Astrocyte of the cerebellum (primary cell): ENCODE measurements at regions not wholly inside any gene's neighbourhood (a gene's known extent, or its start where the extent isn't known, plus 50 kb on each side); places are given as distances from the start of the nearest gene placed in this dataset.

Experiments
- DNase-seq: peaks from one replicate; pipeline ENCODE4 v3.0.0-alpha.2; 2011; ENCODE audit warnings: low read depth
- H3K4me3 ChIP-seq: 2 replicates; pipeline ENCODE4 v1.5.1; 2011; ENCODE audit warnings: mild to moderate bottlenecking, low read depth, low read length, moderate library complexity
- in situ Hi-C: cut with HindIII; loops from 2 replicates; pipeline ENCODE4 v1.10.0; 2017; ENCODE audit warnings: low sequenced_read_pairs
- TF ChIP-seq, protein P1 (sequence below): IDR thresholded peaks from 2 replicates; pipeline ENCODE4 v1.5.1; 2012; ENCODE audit warnings: low read length, low read depth, moderate library complexity, mild to moderate bottlenecking; ENCODE audit errors: missing control alignments

DNA sequence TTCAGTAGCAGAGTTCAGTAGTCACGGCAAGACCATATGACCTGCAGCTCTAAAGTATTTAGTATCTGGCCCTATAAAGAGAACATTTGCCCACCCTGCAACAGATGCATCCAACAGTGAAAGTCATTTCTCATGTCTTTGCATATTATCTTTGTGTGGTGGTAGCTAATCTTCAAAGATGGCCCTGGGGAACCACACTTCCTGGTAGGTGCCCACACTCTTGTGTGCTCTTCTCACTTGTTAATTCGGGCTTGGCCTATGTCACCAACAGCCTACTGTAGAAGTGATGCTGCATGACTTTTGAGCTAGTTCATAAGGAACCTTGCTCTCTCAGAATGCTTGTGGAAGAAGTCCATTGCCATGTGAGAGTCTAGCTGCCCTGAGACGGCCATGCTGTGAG is 85.6 kb downstream of the MAP1LC3B2 start:
- H3K4me3 ChIP-seq = no peak overlapping the region
- TF ChIP-seq, protein P1, sequence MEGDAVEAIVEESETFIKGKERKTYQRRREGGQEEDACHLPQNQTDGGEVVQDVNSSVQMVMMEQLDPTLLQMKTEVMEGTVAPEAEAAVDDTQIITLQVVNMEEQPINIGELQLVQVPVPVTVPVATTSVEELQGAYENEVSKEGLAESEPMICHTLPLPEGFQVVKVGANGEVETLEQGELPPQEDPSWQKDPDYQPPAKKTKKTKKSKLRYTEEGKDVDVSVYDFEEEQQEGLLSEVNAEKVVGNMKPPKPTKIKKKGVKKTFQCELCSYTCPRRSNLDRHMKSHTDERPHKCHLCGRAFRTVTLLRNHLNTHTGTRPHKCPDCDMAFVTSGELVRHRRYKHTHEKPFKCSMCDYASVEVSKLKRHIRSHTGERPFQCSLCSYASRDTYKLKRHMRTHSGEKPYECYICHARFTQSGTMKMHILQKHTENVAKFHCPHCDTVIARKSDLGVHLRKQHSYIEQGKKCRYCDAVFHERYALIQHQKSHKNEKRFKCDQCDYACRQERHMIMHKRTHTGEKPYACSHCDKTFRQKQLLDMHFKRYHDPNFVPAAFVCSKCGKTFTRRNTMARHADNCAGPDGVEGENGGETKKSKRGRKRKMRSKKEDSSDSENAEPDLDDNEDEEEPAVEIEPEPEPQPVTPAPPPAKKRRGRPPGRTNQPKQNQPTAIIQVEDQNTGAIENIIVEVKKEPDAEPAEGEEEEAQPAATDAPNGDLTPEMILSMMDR = no peak
- in situ Hi-C loops = no loop called here
- no peak for DNase-seq

DNA sequence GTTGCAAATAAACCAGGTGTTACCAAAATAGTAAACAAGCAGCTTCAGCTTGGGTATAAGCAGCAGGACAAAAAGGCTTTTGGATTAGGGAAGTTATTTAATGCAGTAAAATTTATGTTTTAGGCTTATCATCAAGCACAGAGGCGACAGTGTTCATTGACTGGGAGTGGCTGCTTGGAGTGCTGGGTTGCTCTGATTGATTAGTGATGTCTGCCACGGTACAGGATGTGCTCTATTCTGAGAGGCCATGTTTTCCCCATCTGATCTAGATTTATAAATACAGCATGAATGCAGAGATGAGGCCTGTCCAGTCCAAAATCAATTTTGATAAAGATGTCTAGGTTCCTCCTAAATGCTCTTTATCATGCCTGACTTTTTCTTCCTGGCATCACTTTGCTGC is 83.5 kb downstream of the MAP1LC3B2 start:
- in situ Hi-C loops = no loop called here
- TF ChIP-seq, protein P1 = no peak
- no peak overlapping the region for H3K4me3 ChIP-seq
- no peak for DNase-seq

DNA sequence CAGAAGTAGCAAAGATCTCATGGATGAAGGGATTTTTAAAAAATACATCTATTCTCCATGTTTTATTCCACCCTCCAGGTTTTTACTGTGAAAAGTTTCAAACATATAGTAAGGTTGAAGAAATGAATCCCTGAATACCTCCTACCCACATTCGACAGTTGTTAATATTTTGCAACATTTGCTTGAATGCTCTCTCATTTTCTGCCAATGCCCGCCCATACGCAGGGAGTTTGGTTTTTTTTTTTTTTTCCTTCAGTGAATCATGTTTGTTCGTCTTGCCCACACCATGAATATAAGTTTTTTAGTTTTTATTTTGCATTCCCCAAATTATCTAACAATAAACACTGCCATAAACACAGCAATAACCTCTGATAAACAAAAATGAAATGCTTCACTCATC is 82.9 kb downstream of the MAP1LC3B2 start:
- in situ Hi-C loops = no loop called here
- no peak for DNase-seq
- H3K4me3 ChIP-seq = no peak overlapping the region
- TF ChIP-seq, protein P1 = no peak

DNA sequence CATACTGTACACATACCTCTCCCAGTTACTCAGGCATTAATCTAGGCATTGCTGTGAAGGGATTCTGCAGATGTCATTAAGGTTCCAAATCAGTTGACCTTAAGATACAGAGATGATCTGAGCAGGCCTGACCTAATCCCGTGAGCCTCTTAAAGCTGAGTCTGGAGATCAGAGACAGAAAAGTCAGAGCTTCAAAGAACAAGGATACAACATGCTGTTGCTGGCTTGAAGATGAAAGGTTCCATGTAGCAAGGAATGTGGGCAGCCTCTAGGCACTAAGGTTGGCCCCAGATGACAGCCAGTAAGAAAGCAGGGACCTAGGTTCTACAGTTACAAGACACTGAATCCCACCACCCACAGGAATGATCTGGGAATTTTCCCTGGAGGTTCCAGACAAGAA is 81.1 kb downstream of the MAP1LC3B2 start:
- DNase-seq = no peak
- TF ChIP-seq, protein P1 = no peak
- in situ Hi-C loops = no loop called here
- no peak overlapping the region for H3K4me3 ChIP-seq

DNA sequence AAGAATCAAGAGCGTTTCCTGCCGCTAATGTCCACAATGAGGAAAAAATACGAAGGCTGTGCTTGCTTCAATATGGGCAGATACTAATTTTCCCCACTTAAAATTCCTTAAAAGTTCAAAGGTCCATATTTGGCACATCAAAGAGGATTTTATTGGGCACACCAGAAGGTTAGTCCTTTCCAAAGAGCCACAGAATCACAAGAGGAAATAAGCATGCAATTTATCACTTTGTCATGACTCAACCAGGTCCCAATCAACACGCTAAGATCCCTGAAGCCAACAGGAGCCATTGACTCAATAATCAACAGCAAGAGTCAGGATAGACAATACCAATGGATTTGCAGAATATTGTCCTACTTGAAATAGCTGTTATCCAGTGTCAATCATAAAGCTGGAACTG is 80.6 kb downstream of the MAP1LC3B2 start:
- TF ChIP-seq, protein P1 = no peak
- in situ Hi-C loops = no loop called here
- H3K4me3 ChIP-seq = no peak overlapping the region
- no peak for DNase-seq

DNA sequence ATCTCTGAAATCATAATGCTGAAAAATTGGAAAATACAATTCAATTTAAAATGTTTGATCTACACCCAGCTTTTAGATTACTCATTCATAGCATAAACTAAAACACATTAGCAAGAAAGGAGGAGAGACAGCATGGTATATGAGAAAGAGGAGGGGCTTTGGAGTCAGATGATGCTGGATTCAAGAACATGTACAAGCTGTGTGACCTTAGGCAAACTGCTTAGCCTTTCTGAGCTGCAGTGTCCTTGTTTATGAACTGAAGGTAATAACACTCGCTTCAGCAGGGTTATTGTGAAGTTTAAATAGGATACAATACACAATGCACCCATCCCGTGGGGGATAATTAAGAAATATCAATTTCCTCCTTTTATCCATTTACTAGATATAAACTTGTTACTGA is 79.2 kb downstream of the MAP1LC3B2 start:
- in situ Hi-C loops = no loop called here
- TF ChIP-seq, protein P1 = no peak

DNA sequence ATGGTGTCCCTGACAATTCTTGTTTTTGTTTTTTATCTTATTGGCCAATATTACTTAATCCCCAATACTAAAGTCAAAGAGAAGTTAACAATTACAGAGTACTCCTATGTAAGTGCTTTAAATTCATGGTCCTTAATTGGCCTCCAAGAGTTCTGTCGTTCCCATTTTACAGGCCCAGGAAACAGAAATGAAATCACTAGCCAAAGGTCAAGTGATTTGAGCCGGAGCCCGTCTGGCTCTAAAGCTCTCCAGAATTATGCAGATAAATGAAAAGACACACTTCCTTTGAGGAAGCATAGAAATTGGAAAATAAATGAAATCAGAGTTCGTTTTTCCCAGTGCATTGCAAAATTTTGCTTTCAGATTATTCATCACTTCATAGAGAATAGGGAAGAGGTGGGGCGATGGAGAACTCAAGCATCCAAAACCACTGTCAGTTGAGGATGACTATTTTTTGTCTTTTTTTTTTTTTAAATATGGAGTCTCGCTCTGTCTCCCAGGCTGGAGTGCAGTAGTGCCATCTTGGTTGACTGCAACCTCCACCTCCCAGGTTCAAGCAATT is 78.5 kb downstream of the MAP1LC3B2 start:
- DNase-seq = no peak
- H3K4me3 ChIP-seq = no peak overlapping the region
- in situ Hi-C loops = no loop called here
- TF ChIP-seq, protein P1 = no peak

More for the DNA sequence above, 79.2 kb downstream of the MAP1LC3B2 start:
- H3K4me3 ChIP-seq = no peak overlapping the region
- no peak for DNase-seq
